GM12878 (cell line): ENCODE measurements at regions not wholly inside any gene's neighbourhood (a gene's known extent, or its start where the extent isn't known, plus 50 kb on each side); places are given as distances from the start of the nearest gene placed in this dataset.

ENCODE experiments used
- ATAC-seq: fragments of 200-7000 bp; cut with Tn5 transposase; 3 replicates; pipeline ENCODE4 v1.9.1; 2020; ENCODE audit warnings: mild to moderate bottlenecking, moderate library complexity
- BruUV-seq: library from RNA; stranded (reverse); fragments of 400-500 nt; replicated peaks from 2 replicates; lab custom pipeline; 2021; lab: Mats Ljungman, UMichigan
- CTCF ChIA-PET: fragments of 300-600 bp; sonication (Branson Sonifier 250); formaldehyde crosslinking; extraction: SDS; loops from one replicate; lab custom pipeline; 2021; ENCODE audit warnings: inconsistent platforms; lab: Yijun Ruan, JAX
- POLR2A ChIA-PET: fragments of 350-600 bp; formaldehyde crosslinking; extraction: SDS; loops from one replicate; lab custom pipeline; 2021; ENCODE audit warnings: inconsistent platforms; lab: Charles Lee
- RAD21 ChIA-PET: fragments of 300-600 bp; sonication (Branson Sonifier 250); formaldehyde crosslinking; loops from one replicate; lab custom pipeline; 2023; ENCODE audit warnings: antibody characterized with exemption; ENCODE audit not compliant: unreplicated experiment; lab: Charles Lee
- SMC1A ChIA-PET: fragments of 300-600 bp; sonication (Branson Sonifier 250); formaldehyde crosslinking; loops from one replicate; lab custom pipeline; 2023; ENCODE audit not compliant: unreplicated experiment, uncharacterized antibody; lab: Charles Lee
- DNase-seq: peaks from one replicate; pipeline ENCODE4 v3.0.0-alpha.2; 2011; ENCODE audit warnings: low read depth, low spot score
- FAIRE-seq: peaks from 3 replicates; lab custom pipeline; 2011; peaks lifted over from hg19 to GRCh38; lab: Jason Lieb, UNC
- H2AFZ ChIP-seq: 2 replicates; pipeline ENCODE4 v1.6.0; 2011; ENCODE audit warnings: low read depth, low read length, control low read depth; ENCODE audit not compliant: control insufficient read depth
- H3K27ac ChIP-seq: 2 replicates; pipeline ENCODE4 v1.5.1; 2011; ENCODE audit warnings: control low read depth; ENCODE audit not compliant: control insufficient read depth, insufficient read depth
- H3K27me3 ChIP-seq, 2 experiments: replicated peaks in 1 of 2; 2 replicates each; pipeline versions ENCODE4 v1.6.0 to v1.6.1; 2011; ENCODE audit warnings: low read length in 1 of 2; ENCODE audit not compliant: control insufficient read depth in 2 of 2, insufficient read depth in 2 of 2
- H3K36me3 ChIP-seq, 2 experiments: 2 replicates each; pipeline ENCODE4 v1.5.1; 2011; ENCODE audit warnings: low read length in 1 of 2; ENCODE audit not compliant: control insufficient read depth in 2 of 2, insufficient read depth in 2 of 2
- H3K4me1 ChIP-seq: 2 replicates; pipeline ENCODE4 v1.6.1; 2011; ENCODE audit warnings: mild to moderate bottlenecking, low read length, moderate library complexity, mixed read lengths; ENCODE audit not compliant: control insufficient read depth, insufficient read depth
- H3K4me2 ChIP-seq: 2 replicates; pipeline ENCODE4 v1.6.0; 2011; ENCODE audit warnings: control low read depth; ENCODE audit not compliant: control insufficient read depth, insufficient read depth
- H3K4me3 ChIP-seq: fragments of 200-600 bp; sonication (generic); 2 replicates; pipeline ENCODE4 v1.5.1; 2016
- H3K79me2 ChIP-seq: 2 replicates; pipeline ENCODE4 v1.6.0; 2011; ENCODE audit warnings: low read length; ENCODE audit not compliant: control insufficient read depth, insufficient read depth
- H3K9ac ChIP-seq: 2 replicates; pipeline ENCODE4 v1.8.0; 2011; ENCODE audit warnings: low read length, control low read depth, mixed read lengths; ENCODE audit not compliant: control insufficient read depth, insufficient read depth
- H3K9me3 ChIP-seq: replicated peaks from 3 replicates; pipeline ENCODE4 v1.5.1; 2011; ENCODE audit warnings: mild to moderate bottlenecking, low read length; ENCODE audit not compliant: control insufficient read depth, insufficient read depth
- H4K20me1 ChIP-seq: 2 replicates; pipeline ENCODE4 v1.6.0; 2011; ENCODE audit not compliant: control insufficient read depth, insufficient read depth
- ATF3 ChIP-seq: IDR thresholded peaks from 2 replicates; pipeline ENCODE4 v1.6.1; 2011; ENCODE audit warnings: low read depth, mild to moderate bottlenecking, low read length, moderate library complexity, borderline replicate concordance; ENCODE audit errors: extremely low read depth
- BHLHE40 ChIP-seq, 2 experiments: fragments of 450-650 bp in 1 of 2; IDR thresholded peaks; 2 replicates each; pipeline ENCODE4 v1.6.1; 2011 to 2017; ENCODE audit warnings: low read depth in 2 of 2, borderline replicate concordance in 1 of 2, improper control_type of control experiment in 1 of 2, low read length in 1 of 2, mild to moderate bottlenecking in 1 of 2
- BMI1 ChIP-seq: fragments of 450-650 bp; IDR thresholded peaks from 2 replicates; pipeline ENCODE4 v1.6.1; 2016; ENCODE audit warnings: mild to moderate bottlenecking, moderate library complexity, borderline replicate concordance
- BRCA1 ChIP-seq: IDR thresholded peaks from 2 replicates; pipeline ENCODE4 v1.6.1; 2011; ENCODE audit warnings: low read depth, low read length, improper control_type of control experiment
- ETV6 ChIP-seq, 2 experiments: fragments of 450-650 bp in 1 of 2; IDR thresholded peaks in 1 of 2; conservative IDR thresholded peaks in 1 of 2; 2 replicates each; pipeline ENCODE4 v1.6.1; 2014; ENCODE audit warnings: antibody characterized with exemption in 1 of 2, borderline replicate concordance in 1 of 2, low read depth in 1 of 2, mild to moderate bottlenecking in 1 of 2, moderate library complexity in 1 of 2
- IKZF2 ChIP-seq, 2 experiments: fragments of 450-650 bp; IDR thresholded peaks; 2 replicates each; pipeline ENCODE4 v1.6.1; 2017; ENCODE audit warnings: mild to moderate bottlenecking in 2 of 2, moderate library complexity in 2 of 2
- KLF5 ChIP-seq: fragments of 450-650 bp; IDR thresholded peaks from 2 replicates; pipeline ENCODE4 v1.6.1; 2014; ENCODE audit warnings: mild to moderate bottlenecking; ENCODE audit not compliant: partially characterized antibody
- POLR2AphosphoS2 ChIP-seq: IDR thresholded peaks from 2 replicates; pipeline ENCODE4 v1.6.1; 2011; ENCODE audit warnings: low read depth, mild to moderate bottlenecking, low read length, improper control_type of control experiment, moderate library complexity
- SIX5 ChIP-seq: IDR thresholded peaks from 2 replicates; pipeline ENCODE4 v1.6.1; 2011; ENCODE audit warnings: mild to moderate bottlenecking, low read depth, low read length, moderate library complexity; ENCODE audit not compliant: severe bottlenecking
- ZNF687 ChIP-seq: fragments of 450-650 bp; IDR thresholded peaks from 2 replicates; pipeline ENCODE4 v1.6.1; 2017; ENCODE audit warnings: mild to moderate bottlenecking, moderate library complexity
- ZZZ3 ChIP-seq: IDR thresholded peaks from 2 replicates; pipeline ENCODE4 v1.6.1; 2011; ENCODE audit warnings: low read depth; ENCODE audit not compliant: control insufficient read depth, insufficient read length
- WGBS: methylation state at CpG from one replicate; pipeline ENCODE4 v1.1.6; 2016; ENCODE audit warnings: low lambda C conversion rate; ENCODE audit not compliant: insufficient replicate concordance, insufficient coverage; ENCODE audit errors: missing lambda C conversion rate; 5-methylcytosine and 5-hydroxymethylcytosine counted together
- in situ Hi-C: fragments of 300-500 bp; cut with MboI; formaldehyde crosslinking; loops from 9 replicates; pipeline ENCODE4 v1.14.3; 2018; ENCODE audit warnings: mixed read lengths
- intact Hi-C: fragments of 100-400 bp; cut with micrococcal nuclease; formaldehyde crosslinking; loops from one replicate; pipeline ENCODE4 v1.14.2; 2022; ENCODE audit not compliant: unreplicated experiment
- TF ChIP-seq, protein P1 (sequence below): IDR thresholded peaks from 2 replicates; pipeline ENCODE4 v1.6.1; 2012; ENCODE audit warnings: improper control_type of control experiment, low read depth, low read length; ENCODE audit not compliant: insufficient replicate concordance

- H3K27ac ChIP-seq: no peak overlapping the region
- DNase-seq (no peak), ATAC-seq (no peak)
- RAD21 ChIA-PET: no interaction called here
- BruUV-seq: no TSS peak
- no peaks in the 10 kb centered on the region for H3K4me1 ChIP-seq
- TF ChIP-seq BRCA1 (no peak), ZZZ3 (no peak), SIX5 (no peak), ZNF687 (no peak), POLR2AphosphoS2 (no peak), ATF3 (no peak), BMI1 (no peak), KLF5 (no peak), BHLHE40 (IDR thresholded peaks at IDR 0.05; ENCODE audit: borderline replicate concordance in 1 of 2, low read depth in 2 of 2, low read length in 1 of 2) (no peak), ETV6 (conservative IDR thresholded peaks at IDR 0.05 in 1 of 2, IDR thresholded peaks at IDR 0.05 in 1 of 2; ENCODE audit: borderline replicate concordance in 1 of 2, low read depth in 1 of 2) (no peak), IKZF2 (IDR thresholded peaks at IDR 0.05) (no peak)
- TF ChIP-seq, protein P1, sequence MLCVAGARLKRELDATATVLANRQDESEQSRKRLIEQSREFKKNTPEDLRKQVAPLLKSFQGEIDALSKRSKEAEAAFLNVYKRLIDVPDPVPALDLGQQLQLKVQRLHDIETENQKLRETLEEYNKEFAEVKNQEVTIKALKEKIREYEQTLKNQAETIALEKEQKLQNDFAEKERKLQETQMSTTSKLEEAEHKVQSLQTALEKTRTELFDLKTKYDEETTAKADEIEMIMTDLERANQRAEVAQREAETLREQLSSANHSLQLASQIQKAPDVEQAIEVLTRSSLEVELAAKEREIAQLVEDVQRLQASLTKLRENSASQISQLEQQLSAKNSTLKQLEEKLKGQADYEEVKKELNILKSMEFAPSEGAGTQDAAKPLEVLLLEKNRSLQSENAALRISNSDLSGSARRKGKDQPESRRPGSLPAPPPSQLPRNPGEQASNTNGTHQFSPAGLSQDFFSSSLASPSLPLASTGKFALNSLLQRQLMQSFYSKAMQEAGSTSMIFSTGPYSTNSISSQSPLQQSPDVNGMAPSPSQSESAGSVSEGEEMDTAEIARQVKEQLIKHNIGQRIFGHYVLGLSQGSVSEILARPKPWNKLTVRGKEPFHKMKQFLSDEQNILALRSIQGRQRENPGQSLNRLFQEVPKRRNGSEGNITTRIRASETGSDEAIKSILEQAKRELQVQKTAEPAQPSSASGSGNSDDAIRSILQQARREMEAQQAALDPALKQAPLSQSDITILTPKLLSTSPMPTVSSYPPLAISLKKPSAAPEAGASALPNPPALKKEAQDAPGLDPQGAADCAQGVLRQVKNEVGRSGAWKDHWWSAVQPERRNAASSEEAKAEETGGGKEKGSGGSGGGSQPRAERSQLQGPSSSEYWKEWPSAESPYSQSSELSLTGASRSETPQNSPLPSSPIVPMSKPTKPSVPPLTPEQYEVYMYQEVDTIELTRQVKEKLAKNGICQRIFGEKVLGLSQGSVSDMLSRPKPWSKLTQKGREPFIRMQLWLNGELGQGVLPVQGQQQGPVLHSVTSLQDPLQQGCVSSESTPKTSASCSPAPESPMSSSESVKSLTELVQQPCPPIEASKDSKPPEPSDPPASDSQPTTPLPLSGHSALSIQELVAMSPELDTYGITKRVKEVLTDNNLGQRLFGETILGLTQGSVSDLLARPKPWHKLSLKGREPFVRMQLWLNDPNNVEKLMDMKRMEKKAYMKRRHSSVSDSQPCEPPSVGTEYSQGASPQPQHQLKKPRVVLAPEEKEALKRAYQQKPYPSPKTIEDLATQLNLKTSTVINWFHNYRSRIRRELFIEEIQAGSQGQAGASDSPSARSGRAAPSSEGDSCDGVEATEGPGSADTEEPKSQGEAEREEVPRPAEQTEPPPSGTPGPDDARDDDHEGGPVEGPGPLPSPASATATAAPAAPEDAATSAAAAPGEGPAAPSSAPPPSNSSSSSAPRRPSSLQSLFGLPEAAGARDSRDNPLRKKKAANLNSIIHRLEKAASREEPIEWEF: no peak
- TF ChIP-seq, all 136 proteins: peak for 0
- CTCF ChIA-PET: interaction anchor here (0.7 kb wide), 1 partner anchor 33 kb away, joined by 3 read pairs; no protein-coding TSS in a partner anchor
- SMC1A ChIA-PET: interaction anchor here (0.6 to 0.8 kb wide), 2 partner anchors 8 to 9 kb away, joined by 3 read pairs; no protein-coding TSS in a partner anchor
- Histone ChIP-seq H3K36me3 (no peaks in the 10 kb centered on the region), H3K4me2 (no peak overlapping the region), H3K9me3 (no peaks in the 10 kb centered on the region), H4K20me1 (no peaks in the 10 kb centered on the region), H2AFZ (no peak overlapping the region), H3K9ac (no peak overlapping the region), H3K79me2 (no peaks in the 10 kb centered on the region), H3K4me3 (no peak overlapping the region), H3K27me3 (no peaks in the 10 kb centered on the region)
- in situ Hi-C loops: no loop called here
- intact Hi-C loops: no loop called here
- POLR2A ChIA-PET: no interaction called here
- no peak for FAIRE-seq
- 14% methylated on average over 4 of the region's 4 CpGs for WGBS
These were observed 274.6 kb upstream of the TBX3 start for GRCh38 chr12:114958538-114958937.
